NCI-H187 treated with DMSO at 0.1 percent for 48 hours (cell line): ENCODE measurements at regions not wholly inside any gene's neighbourhood (a gene's known extent, or its start where the extent isn't known, plus 50 kb on each side); places are given as distances from the start of the nearest gene placed in this dataset.

Experiments used
- DNase-seq: peaks from one replicate; lab custom pipeline; 2025; lab: John Stamatoyannopoulos, UW

- no peak for DNase-seq
Measured at GRCh38 chr6:91786474-91787184, 1199.8 kb upstream of the MAP3K7 start.

- DNase-seq: no peak
Measured at GRCh38 chr6:91782802-91783201, 1195.9 kb upstream of the MAP3K7 start.

- no peak for DNase-seq
Measured at GRCh38 chr6:91781946-91782345, 1195.1 kb upstream of the MAP3K7 start.

- DNase-seq: no peak
Measured at GRCh38 chr6:91780270-91780669, 1193.4 kb upstream of the MAP3K7 start.

GRCh38 chr6:91761621-91762020 lies 1174.7 kb upstream of the MAP3K7 start:
- DNase-seq: no peak

GRCh38 chr6:91754691-91755090 lies 1167.8 kb upstream of the MAP3K7 start:
- no peak for DNase-seq

GRCh38 chr6:91751526-91751925 lies 1164.7 kb upstream of the MAP3K7 start:
- no peak for DNase-seq

GRCh38 chr6:91744566-91744965 lies 1157.7 kb upstream of the MAP3K7 start:
- no peak for DNase-seq

GRCh38 chr6:91743756-91744155 lies 1156.9 kb upstream of the MAP3K7 start:
- no peak for DNase-seq

- DNase-seq: no peak
Measured at GRCh38 chr6:91731939-91732338, 1145.1 kb upstream of the MAP3K7 start.

GRCh38 chr6:91730710-91731109 lies 1143.8 kb upstream of the MAP3K7 start:
- DNase-seq: no peak

- no peak for DNase-seq
Measured at GRCh38 chr6:91720324-91720723, 1133.5 kb upstream of the MAP3K7 start.

- no peak for DNase-seq
Measured at GRCh38 chr6:91719414-91719813, 1132.5 kb upstream of the MAP3K7 start.

GRCh38 chr6:91718198-91718597 lies 1131.3 kb upstream of the MAP3K7 start:
- DNase-seq: no peak

- DNase-seq: no peak
Measured at GRCh38 chr6:91717094-91717493, 1130.2 kb upstream of the MAP3K7 start.

GRCh38 chr6:91716361-91716760 lies 1129.5 kb upstream of the MAP3K7 start:
- DNase-seq: no peak

- no peak for DNase-seq
Measured at GRCh38 chr6:91715171-91715805, 1128.4 kb upstream of the MAP3K7 start.

GRCh38 chr6:91713911-91714310 lies 1127.0 kb upstream of the MAP3K7 start:
- no peak for DNase-seq

- no peak for DNase-seq
Measured at GRCh38 chr6:91711518-91711917, 1124.6 kb upstream of the MAP3K7 start.

- DNase-seq: no peak
Measured at GRCh38 chr6:91710342-91710741, 1123.5 kb upstream of the MAP3K7 start.

GRCh38 chr6:91708534-91708933 lies 1121.7 kb upstream of the MAP3K7 start:
- DNase-seq: no peak

GRCh38 chr6:91705646-91706045 lies 1118.8 kb upstream of the MAP3K7 start:
- DNase-seq: no peak

- no peak for DNase-seq
Measured at GRCh38 chr6:91704531-91704930, 1117.7 kb upstream of the MAP3K7 start.
